GM12892 (cell line): ENCODE measurements at regions not wholly inside any gene's neighbourhood (a gene's known extent, or its start where the extent isn't known, plus 50 kb on each side); places are given as distances from the start of the nearest gene placed in this dataset.

Source experiments
- DNase-seq: peaks from one replicate; pipeline ENCODE4 v3.0.0; 2011; ENCODE audit not compliant: insufficient read length
- FAIRE-seq: peaks from 2 replicates; lab custom pipeline; 2011; peaks lifted over from hg19 to GRCh38; lab: Jason Lieb, UNC
- POLR2A ChIP-seq: IDR thresholded peaks from 2 replicates; pipeline ENCODE4 v1.6.1; 2011; ENCODE audit warnings: low read depth, low read length, control low read depth
- POLR2AphosphoS5 ChIP-seq: IDR thresholded peaks from 2 replicates; pipeline ENCODE4 v1.6.1; 2011; ENCODE audit warnings: low read depth, low read length, control low read depth
- TAF1 ChIP-seq: IDR thresholded peaks from 2 replicates; pipeline ENCODE4 v1.6.1; 2011; ENCODE audit warnings: low read depth, mild to moderate bottlenecking, control low read depth, low read length, borderline replicate concordance

- DNase-seq = no peak
- TF ChIP-seq POLR2AphosphoS5 = no peak
- no peak for TF ChIP-seq POLR2A
- TF ChIP-seq TAF1 = no peak
- no peak for FAIRE-seq
Measured at GRCh38 chr20:60877071-60877857, 374.8 kb upstream of the CDH4 start.

- FAIRE-seq (no peak), DNase-seq (no peak)
- TF ChIP-seq POLR2A (no peak), POLR2AphosphoS5 (no peak), TAF1 (no peak)
Measured at GRCh38 chr20:60882836-60883235, 369.2 kb upstream of the CDH4 start.

- FAIRE-seq (no peak), DNase-seq (no peak)
- TF ChIP-seq POLR2AphosphoS5 (no peak), POLR2A (no peak)
Measured at GRCh38 chr20:60883496-60883895, 368.6 kb upstream of the CDH4 start.

GRCh38 chr20:60884277-60884676 lies 367.8 kb upstream of the CDH4 start:
- FAIRE-seq (no peak), DNase-seq (no peak)
- TF ChIP-seq POLR2AphosphoS5 = no peak
- no peak for TF ChIP-seq TAF1
- TF ChIP-seq POLR2A = no peak

GRCh38 chr20:60888771-60889170 lies 363.3 kb upstream of the CDH4 start:
- TF ChIP-seq POLR2AphosphoS5 (no peak), POLR2A (no peak), TAF1 (no peak)
- DNase-seq (no peak), FAIRE-seq (no peak)

- TF ChIP-seq POLR2A = no peak
- no peak for TF ChIP-seq POLR2AphosphoS5
- TF ChIP-seq TAF1 = no peak
- FAIRE-seq = no peak
Measured at GRCh38 chr20:60892095-60892813, 359.8 kb upstream of the CDH4 start.

GRCh38 chr20:60894091-60894490 lies 358.0 kb upstream of the CDH4 start:
- FAIRE-seq = no peak
- DNase-seq = no peak

More at GRCh38 chr20:60892095-60892813, 359.8 kb upstream of the CDH4 start:
- DNase-seq = no peak

GRCh38 chr20:60895363-60896079 lies 356.5 kb upstream of the CDH4 start:
- FAIRE-seq = peak; percentile 17
- TF ChIP-seq POLR2AphosphoS5 = no peak
- TF ChIP-seq TAF1 = no peak
- TF ChIP-seq POLR2A = no peak
- DNase-seq = no peak

More at GRCh38 chr20:60894091-60894490, 358.0 kb upstream of the CDH4 start:
- no peak for TF ChIP-seq POLR2A
- TF ChIP-seq POLR2AphosphoS5 = no peak
- no peak for TF ChIP-seq TAF1

- FAIRE-seq = no peak
- TF ChIP-seq POLR2AphosphoS5 (no peak), TAF1 (no peak), POLR2A (no peak)
- no peak for DNase-seq
Measured at GRCh38 chr20:60897976-60898375, 354.1 kb upstream of the CDH4 start.

GRCh38 chr20:60899320-60899719 lies 352.7 kb upstream of the CDH4 start:
- DNase-seq (no peak), FAIRE-seq (no peak)
- TF ChIP-seq POLR2A (no peak), TAF1 (no peak), POLR2AphosphoS5 (no peak)

- no peak for TF ChIP-seq POLR2A
- no peak for TF ChIP-seq POLR2AphosphoS5
- no peak for TF ChIP-seq TAF1
- DNase-seq (no peak), FAIRE-seq (no peak)
Measured at GRCh38 chr20:60900618-60901017, 351.4 kb upstream of the CDH4 start.
